GM23338 (cell line): ENCODE measurements at regions not wholly inside any gene's neighbourhood (a gene's known extent, or its start where the extent isn't known, plus 50 kb on each side); places are given as distances from the start of the nearest gene placed in this dataset.

Source experiments
- ATAC-seq: fragments of 200-7000 bp; cut with Tn5 transposase; 3 replicates; pipeline ENCODE4 v1.9.1; 2020
- DNase-seq: peaks from one replicate; pipeline ENCODE4 v3.0.0-alpha.2; 2015; ENCODE audit warnings: low spot score
- H2AFZ ChIP-seq: fragments of 200-600 bp; sonication (generic); 2 replicates; pipeline ENCODE4 v1.8.0; 2016; ENCODE audit warnings: antibody characterized with exemption, mild to moderate bottlenecking, moderate library complexity
- H3F3A ChIP-seq: fragments of 200-600 bp; sonication (generic); replicated peaks from 2 replicates; pipeline ENCODE4 v1.8.0; 2017; ENCODE audit warnings: antibody characterized with exemption, mixed run types, low read depth
- H3K27ac ChIP-seq: fragments of 200-600 bp; sonication (generic); 2 replicates; pipeline ENCODE4 v1.6.1; 2016; ENCODE audit warnings: low read depth
- H3K27me3 ChIP-seq: fragments of 200-600 bp; sonication (generic); 2 replicates; pipeline ENCODE4 v1.8.0; 2016; ENCODE audit warnings: mild to moderate bottlenecking, mixed run types, moderate library complexity; ENCODE audit not compliant: insufficient read depth
- H3K36me3 ChIP-seq: fragments of 200-600 bp; sonication (generic); 2 replicates; pipeline ENCODE4 v1.8.0; 2016; ENCODE audit warnings: mild to moderate bottlenecking; ENCODE audit not compliant: insufficient read depth
- H3K4me1 ChIP-seq: fragments of 200-600 bp; sonication (generic); 2 replicates; pipeline ENCODE4 v1.8.0; 2016; ENCODE audit warnings: mild to moderate bottlenecking, moderate library complexity; ENCODE audit not compliant: insufficient read depth
- H3K4me2 ChIP-seq: fragments of 200-600 bp; sonication (generic); 2 replicates; pipeline ENCODE4 v1.7.1; 2017; ENCODE audit warnings: mixed run types
- H3K4me3 ChIP-seq: fragments of 200-600 bp; sonication (generic); 2 replicates; pipeline ENCODE4 v1.6.1; 2016; ENCODE audit warnings: mixed run types
- H3K79me2 ChIP-seq: fragments of 200-600 bp; sonication (generic); replicated peaks from 2 replicates; pipeline ENCODE4 v1.8.0; 2017; ENCODE audit warnings: mild to moderate bottlenecking; ENCODE audit not compliant: insufficient read depth
- H3K9me2 ChIP-seq: fragments of 200-600 bp; sonication (generic); 2 replicates; pipeline ENCODE4 v1.8.0; 2017; ENCODE audit not compliant: insufficient read depth
- H4K20me1 ChIP-seq: fragments of 200-600 bp; sonication (generic); replicated peaks from 2 replicates; pipeline ENCODE4 v1.8.0; 2017; ENCODE audit warnings: mild to moderate bottlenecking; ENCODE audit not compliant: insufficient read depth
- H3K27ac Mint-ChIP-seq: 2 replicates; pipeline ENCODE4 v1.8.0; 2020; ENCODE audit warnings: inconsistent platforms, mild to moderate bottlenecking, moderate library complexity, mixed read lengths
- H3K27me3 Mint-ChIP-seq: 3 replicates; pipeline ENCODE4 v1.8.0; 2022; ENCODE audit warnings: low read depth, mild to moderate bottlenecking, moderate library complexity, mixed read lengths, inconsistent platforms; ENCODE audit not compliant: insufficient read depth, poor library complexity
- H3K36me3 Mint-ChIP-seq: 3 replicates; pipeline ENCODE4 v1.8.0; 2021; ENCODE audit warnings: low read depth, mild to moderate bottlenecking, inconsistent platforms, moderate library complexity, mixed read lengths
- H3K4me1 Mint-ChIP-seq: 3 replicates; pipeline ENCODE4 v1.8.0; 2020; ENCODE audit warnings: mild to moderate bottlenecking, inconsistent platforms, mixed read lengths
- H3K4me3 Mint-ChIP-seq: 3 replicates; pipeline ENCODE4 v1.8.0; 2021; ENCODE audit warnings: moderate library complexity, mild to moderate bottlenecking, inconsistent platforms, mixed read lengths
- H3K9me3 Mint-ChIP-seq: 3 replicates; pipeline ENCODE4 v1.8.0; 2020; ENCODE audit warnings: moderate library complexity, mild to moderate bottlenecking, inconsistent platforms, mixed read lengths
- CREB1 ChIP-seq: fragments of 250-450 bp; sonication (Bioruptor Pico); IDR thresholded peaks from 2 replicates; pipeline ENCODE4 v1.5.0; 2020; ENCODE audit warnings: low read depth, mild to moderate bottlenecking, moderate library complexity
- ETS1 ChIP-seq: IDR thresholded peaks from 2 replicates; pipeline ENCODE4 v1.6.1; 2016; ENCODE audit warnings: antibody characterized with exemption
- EZH2 ChIP-seq: fragments of 200-600 bp; sonication (generic); IDR thresholded peaks from one replicate; pipeline ENCODE4 v1.8.0; 2017; ENCODE audit warnings: antibody characterized with exemption, mild to moderate bottlenecking, low read depth; ENCODE audit not compliant: unreplicated experiment
- EZH2phosphoT487 ChIP-seq: fragments of 200-600 bp; sonication (generic); IDR thresholded peaks from one replicate; pipeline ENCODE4 v1.8.1; 2018; ENCODE audit warnings: antibody characterized with exemption; ENCODE audit not compliant: unreplicated experiment
- JUNB ChIP-seq: IDR thresholded peaks from one replicate; pipeline ENCODE4 v1.6.1; 2016; ENCODE audit warnings: antibody characterized with exemption; ENCODE audit not compliant: unreplicated experiment
- NANOG ChIP-seq: IDR thresholded peaks from 2 replicates; pipeline ENCODE4 v1.6.1; 2016; ENCODE audit warnings: antibody characterized with exemption, borderline replicate concordance
- POLR2AphosphoS5 ChIP-seq: IDR thresholded peaks from 2 replicates; pipeline ENCODE4 v1.6.1; 2016; ENCODE audit warnings: antibody characterized with exemption, low read depth
- REST ChIP-seq: IDR thresholded peaks from one replicate; pipeline ENCODE4 v1.6.1; 2018; ENCODE audit warnings: antibody characterized with exemption; ENCODE audit not compliant: unreplicated experiment
- STAT1 ChIP-seq: IDR thresholded peaks from one replicate; pipeline ENCODE4 v1.6.1; 2016; ENCODE audit warnings: antibody characterized with exemption; ENCODE audit not compliant: unreplicated experiment
- ZNF114 ChIP-seq: fragments of 250-450 bp; sonication (Bioruptor Pico); IDR thresholded peaks from 2 replicates; pipeline ENCODE4 v1.5.0; 2020; ENCODE audit warnings: mild to moderate bottlenecking, moderate library complexity
- ZNF331 ChIP-seq: fragments of 250-450 bp; sonication (Bioruptor Pico); IDR thresholded peaks from 2 replicates; pipeline ENCODE4 v1.5.0; 2020; ENCODE audit warnings: low read depth, mild to moderate bottlenecking, moderate library complexity
- TF ChIP-seq, protein P1 (sequence below): fragments of 250-450 bp; sonication (Bioruptor Pico); IDR thresholded peaks from 2 replicates; pipeline ENCODE4 v1.5.0; 2020; ENCODE audit warnings: mild to moderate bottlenecking, moderate library complexity

- DNase-seq (no peak), ATAC-seq (no peak)
- H3K27ac ChIP-seq: no peak overlapping the region
- Mint-ChIP-seq H3K4me3 (no peak overlapping the region), H3K27me3 (no peaks in the 10 kb centered on the region), H3K27ac (no peak overlapping the region), H3K4me1 (peaks cover 14% of the 10 kb centered on the region), H3K9me3 (no peaks in the 10 kb centered on the region), H3K36me3 (peaks cover 4% of the 10 kb centered on the region; the same call in 2 of the 3 replicates)
- no peak overlapping the region for H3K4me2 ChIP-seq
- H3K36me3 ChIP-seq: no peaks in the 10 kb centered on the region
- TF ChIP-seq CREB1 (no peak), ZNF331 (CRISPR knock-in tag) (no peak), NANOG (no peak), JUNB (no peak)
- H3K79me2 ChIP-seq: peaks cover 3% of the 10 kb centered on the region; the same call in 1 of the 2 replicates
- H3K4me3 ChIP-seq: no peak overlapping the region
- H3K4me1 ChIP-seq: peaks cover 4% of the 10 kb centered on the region
- no peaks in the 10 kb centered on the region for H3K27me3 ChIP-seq
- H2AFZ ChIP-seq: no peak overlapping the region
- H3F3A ChIP-seq: no peaks in the 10 kb centered on the region
- H3K9me2 ChIP-seq: no peaks in the 10 kb centered on the region; the same call in 1 of the 2 replicates
- no peaks in the 10 kb centered on the region for H4K20me1 ChIP-seq
Observed at GRCh38 chrX:125402807-125403206, 83.1 kb downstream of the TEX13C start.

- no peak for ATAC-seq
- Mint-ChIP-seq H3K9me3 (no peaks in the 10 kb centered on the region), H3K27ac (no peak overlapping the region), H3K27me3 (no peaks in the 10 kb centered on the region), H3K36me3 (peaks cover 4% of the 10 kb centered on the region; the same call in 2 of the 3 replicates), H3K4me3 (no peak overlapping the region), H3K4me1 (peaks cover 4% of the 10 kb centered on the region; the same call in 2 of the 3 replicates)
- DNase-seq: no peak
- Histone ChIP-seq H3F3A (no peaks in the 10 kb centered on the region), H2AFZ (no peak overlapping the region), H3K4me3 (no peak overlapping the region), H3K27ac (no peak overlapping the region), H3K79me2 (no peaks in the 10 kb centered on the region), H3K4me1 (no peaks in the 10 kb centered on the region), H3K9me2 (no peaks in the 10 kb centered on the region; the same call in 1 of the 2 replicates), H3K4me2 (no peak overlapping the region), H3K27me3 (no peaks in the 10 kb centered on the region), H3K36me3 (no peaks in the 10 kb centered on the region), H4K20me1 (no peaks in the 10 kb centered on the region)
- no peak for TF ChIP-seq STAT1
- no peak for TF ChIP-seq ZNF331 (CRISPR knock-in tag)
- no peak for TF ChIP-seq ZNF114 (CRISPR knock-in tag)
- TF ChIP-seq, protein P1, sequence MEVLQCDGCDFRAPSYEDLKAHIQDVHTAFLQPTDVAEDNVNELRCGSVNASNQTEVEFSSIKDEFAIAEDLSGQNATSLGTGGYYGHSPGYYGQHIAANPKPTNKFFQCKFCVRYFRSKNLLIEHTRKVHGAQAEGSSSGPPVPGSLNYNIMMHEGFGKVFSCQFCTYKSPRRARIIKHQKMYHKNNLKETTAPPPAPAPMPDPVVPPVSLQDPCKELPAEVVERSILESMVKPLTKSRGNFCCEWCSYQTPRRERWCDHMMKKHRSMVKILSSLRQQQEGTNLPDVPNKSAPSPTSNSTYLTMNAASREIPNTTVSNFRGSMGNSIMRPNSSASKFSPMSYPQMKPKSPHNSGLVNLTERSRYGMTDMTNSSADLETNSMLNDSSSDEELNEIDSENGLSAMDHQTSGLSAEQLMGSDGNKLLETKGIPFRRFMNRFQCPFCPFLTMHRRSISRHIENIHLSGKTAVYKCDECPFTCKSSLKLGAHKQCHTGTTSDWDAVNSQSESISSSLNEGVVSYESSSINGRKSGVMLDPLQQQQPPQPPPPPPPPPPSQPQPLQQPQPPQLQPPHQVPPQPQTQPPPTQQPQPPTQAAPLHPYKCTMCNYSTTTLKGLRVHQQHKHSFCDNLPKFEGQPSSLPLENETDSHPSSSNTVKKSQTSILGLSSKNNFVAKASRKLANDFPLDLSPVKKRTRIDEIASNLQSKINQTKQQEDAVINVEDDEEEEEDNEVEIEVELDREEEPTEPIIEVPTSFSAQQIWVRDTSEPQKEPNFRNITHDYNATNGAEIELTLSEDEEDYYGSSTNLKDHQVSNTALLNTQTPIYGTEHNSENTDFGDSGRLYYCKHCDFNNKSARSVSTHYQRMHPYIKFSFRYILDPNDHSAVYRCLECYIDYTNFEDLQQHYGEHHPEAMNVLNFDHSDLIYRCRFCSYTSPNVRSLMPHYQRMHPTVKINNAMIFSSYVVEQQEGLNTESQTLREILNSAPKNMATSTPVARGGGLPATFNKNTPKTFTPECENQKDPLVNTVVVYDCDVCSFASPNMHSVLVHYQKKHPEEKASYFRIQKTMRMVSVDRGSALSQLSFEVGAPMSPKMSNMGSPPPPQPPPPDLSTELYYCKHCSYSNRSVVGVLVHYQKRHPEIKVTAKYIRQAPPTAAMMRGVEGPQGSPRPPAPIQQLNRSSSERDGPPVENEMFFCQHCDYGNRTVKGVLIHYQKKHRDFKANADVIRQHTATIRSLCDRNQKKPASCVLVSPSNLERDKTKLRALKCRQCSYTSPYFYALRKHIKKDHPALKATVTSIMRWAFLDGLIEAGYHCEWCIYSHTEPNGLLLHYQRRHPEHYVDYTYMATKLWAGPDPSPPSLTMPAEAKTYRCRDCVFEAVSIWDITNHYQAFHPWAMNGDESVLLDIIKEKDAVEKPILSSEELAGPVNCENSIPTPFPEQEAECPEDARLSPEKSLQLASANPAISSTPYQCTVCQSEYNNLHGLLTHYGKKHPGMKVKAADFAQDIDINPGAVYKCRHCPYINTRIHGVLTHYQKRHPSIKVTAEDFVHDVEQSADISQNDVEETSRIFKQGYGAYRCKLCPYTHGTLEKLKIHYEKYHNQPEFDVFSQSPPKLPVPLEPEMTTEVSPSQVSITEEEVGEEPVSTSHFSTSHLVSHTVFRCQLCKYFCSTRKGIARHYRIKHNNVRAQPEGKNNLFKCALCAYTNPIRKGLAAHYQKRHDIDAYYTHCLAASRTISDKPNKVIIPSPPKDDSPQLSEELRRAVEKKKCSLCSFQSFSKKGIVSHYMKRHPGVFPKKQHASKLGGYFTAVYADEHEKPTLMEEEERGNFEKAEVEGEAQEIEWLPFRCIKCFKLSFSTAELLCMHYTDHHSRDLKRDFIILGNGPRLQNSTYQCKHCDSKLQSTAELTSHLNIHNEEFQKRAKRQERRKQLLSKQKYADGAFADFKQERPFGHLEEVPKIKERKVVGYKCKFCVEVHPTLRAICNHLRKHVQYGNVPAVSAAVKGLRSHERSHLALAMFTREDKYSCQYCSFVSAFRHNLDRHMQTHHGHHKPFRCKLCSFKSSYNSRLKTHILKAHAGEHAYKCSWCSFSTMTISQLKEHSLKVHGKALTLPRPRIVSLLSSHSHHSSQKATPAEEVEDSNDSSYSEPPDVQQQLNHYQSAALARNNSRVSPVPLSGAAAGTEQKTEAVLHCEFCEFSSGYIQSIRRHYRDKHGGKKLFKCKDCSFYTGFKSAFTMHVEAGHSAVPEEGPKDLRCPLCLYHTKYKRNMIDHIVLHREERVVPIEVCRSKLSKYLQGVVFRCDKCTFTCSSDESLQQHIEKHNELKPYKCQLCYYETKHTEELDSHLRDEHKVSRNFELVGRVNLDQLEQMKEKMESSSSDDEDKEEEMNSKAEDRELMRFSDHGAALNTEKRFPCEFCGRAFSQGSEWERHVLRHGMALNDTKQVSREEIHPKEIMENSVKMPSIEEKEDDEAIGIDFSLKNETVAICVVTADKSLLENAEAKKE (CRISPR knock-in tag): no peak
- no peak for TF ChIP-seq NANOG
- TF ChIP-seq CREB1: no peak
- TF ChIP-seq JUNB: no peak
- no peak for TF ChIP-seq EZH2
- no peak for TF ChIP-seq REST
- TF ChIP-seq POLR2AphosphoS5: no peak
- TF ChIP-seq EZH2phosphoT487: no peak
- no peak for TF ChIP-seq ETS1
Observed at GRCh38 chrX:125404667-125405160, 85.0 kb downstream of the TEX13C start.
